ENCODE measurements at regions not wholly inside any gene's neighbourhood (a gene's known extent, or its start where the extent isn't known, plus 50 kb on each side); places are given as distances from the start of the nearest gene placed in this dataset.

- no peaks in the 10 kb centered on the region for H3K79me2 ChIP-seq (ENCODE audit: insufficient read depth)
- peaks cover 31% of the 10 kb centered on the region for H3K4me1 ChIP-seq (ENCODE audit: insufficient read depth)
- no peak overlapping the region for H2AFZ ChIP-seq
- no peaks in the 10 kb centered on the region for H3K9me2 ChIP-seq (ENCODE audit: insufficient read depth)
- WGBS, 2 experiments (ENCODE audit: low coverage in 1 of 2, low lambda C conversion rate in 2 of 2, missing lambda C conversion rate in 2 of 2), result 73 to 77% methylated on average over 3 of the region's 3 CpGs
- no peaks in the 10 kb centered on the region for H3K27me3 ChIP-seq (replicated peaks; ENCODE audit: insufficient read depth)
- no peak for TF ChIP-seq EZH2phosphoT487 (IDR thresholded peaks at IDR 0.05; ENCODE audit: insufficient read depth, low read depth)
- no peak for TF ChIP-seq EZH2 (IDR thresholded peaks at IDR 0.05; ENCODE audit: insufficient read depth, poor library complexity, severe bottlenecking)
- DNase-seq, result no peak
- H3F3A ChIP-seq (ENCODE audit: insufficient read depth), result peaks cover 16% of the 10 kb centered on the region; the same call in 1 of the 2 replicates
- H4K20me1 ChIP-seq (ENCODE audit: insufficient read depth), result no peaks in the 10 kb centered on the region
- H3K9ac ChIP-seq, result no peak overlapping the region
- H3K36me3 ChIP-seq (ENCODE audit: low read depth), result no peaks in the 10 kb centered on the region
- H3K4me2 ChIP-seq (ENCODE audit: unreplicated experiment), result no peak overlapping the region
- no peak overlapping the region for H3K4me3 ChIP-seq
- no peaks in the 10 kb centered on the region for H3K9me3 ChIP-seq (ENCODE audit: low read depth)
- no peak overlapping the region for H3K27ac ChIP-seq
- in situ Hi-C loops (cut with MboI), result no loop called here
These were observed 112.1 kb upstream of the HAAO start for GRCh38 chr2:42904576-42904876.

GRCh38 chr2:42903821-42904575 lies 111.6 kb upstream of the HAAO start:
- Histone ChIP-seq H3F3A (ENCODE audit: insufficient read depth) (peaks cover 16% of the 10 kb centered on the region; the same call in 1 of the 2 replicates), H3K36me3 (ENCODE audit: low read depth) (no peaks in the 10 kb centered on the region), H3K9me3 (ENCODE audit: low read depth) (no peaks in the 10 kb centered on the region), H3K4me2 (ENCODE audit: unreplicated experiment) (no peak overlapping the region), H3K79me2 (ENCODE audit: insufficient read depth) (no peaks in the 10 kb centered on the region), H4K20me1 (ENCODE audit: insufficient read depth) (no peaks in the 10 kb centered on the region), H3K9me2 (ENCODE audit: insufficient read depth) (no peaks in the 10 kb centered on the region), H3K27ac (no peak overlapping the region), H3K4me1 (ENCODE audit: insufficient read depth) (peaks cover 31% of the 10 kb centered on the region), H3K9ac (no peak overlapping the region), H3K27me3 (replicated peaks; ENCODE audit: insufficient read depth) (no peaks in the 10 kb centered on the region), H2AFZ (no peak overlapping the region), H3K4me3 (no peak overlapping the region)
- no peak for TF ChIP-seq EZH2phosphoT487 (IDR thresholded peaks at IDR 0.05; ENCODE audit: insufficient read depth, low read depth)
- TF ChIP-seq EZH2 (IDR thresholded peaks at IDR 0.05; ENCODE audit: insufficient read depth, poor library complexity, severe bottlenecking), result no peak
- WGBS, 2 experiments (ENCODE audit: low coverage in 1 of 2, low lambda C conversion rate in 2 of 2, missing lambda C conversion rate in 2 of 2), result 65 to 78% methylated on average over 16 of the region's 16 CpGs
- DNase-seq, result no peak
- in situ Hi-C loops (cut with MboI), result no loop called here

- no peak overlapping the region for H3K9ac ChIP-seq
- peaks cover 31% of the 10 kb centered on the region for H3K4me1 ChIP-seq (ENCODE audit: insufficient read depth)
- no peaks in the 10 kb centered on the region for H3K79me2 ChIP-seq (ENCODE audit: insufficient read depth)
- no peaks in the 10 kb centered on the region for H3K36me3 ChIP-seq (ENCODE audit: low read depth)
- no peaks in the 10 kb centered on the region for H3K9me2 ChIP-seq (ENCODE audit: insufficient read depth)
- no peak overlapping the region for H2AFZ ChIP-seq
- H3F3A ChIP-seq (ENCODE audit: insufficient read depth), result peaks cover 16% of the 10 kb centered on the region; the same call in 1 of the 2 replicates
- DNase-seq, result peak; percentile 39
- H4K20me1 ChIP-seq (ENCODE audit: insufficient read depth), result no peaks in the 10 kb centered on the region
- 93 to 96% methylated on average over 9 of the region's 9 CpGs for WGBS, 2 experiments (ENCODE audit: low coverage in 1 of 2, low lambda C conversion rate in 2 of 2, missing lambda C conversion rate in 2 of 2)
- no peak overlapping the region for H3K27ac ChIP-seq
- no peaks in the 10 kb centered on the region for H3K9me3 ChIP-seq (ENCODE audit: low read depth)
- in situ Hi-C loops (cut with MboI), result no loop called here
- no peak overlapping the region for H3K4me2 ChIP-seq (ENCODE audit: unreplicated experiment)
- no peaks in the 10 kb centered on the region for H3K27me3 ChIP-seq (replicated peaks; ENCODE audit: insufficient read depth)
- H3K4me3 ChIP-seq, result no peak overlapping the region
- TF ChIP-seq EZH2 (IDR thresholded peaks at IDR 0.05; ENCODE audit: insufficient read depth, poor library complexity, severe bottlenecking) (no peak), EZH2phosphoT487 (IDR thresholded peaks at IDR 0.05; ENCODE audit: insufficient read depth, low read depth) (no peak)
These were observed 110.7 kb upstream of the HAAO start for GRCh38 chr2:42902939-42903709.

- Histone ChIP-seq H2AFZ (0 out of 2 replicates have a peak overlapping the region, but pooled peaks have one; percentile 1), H3K79me2 (ENCODE audit: insufficient read depth) (no peaks in the 10 kb centered on the region), H3K4me3 (no peak overlapping the region), H3K27ac (no peak overlapping the region), H3K9me3 (ENCODE audit: low read depth) (no peaks in the 10 kb centered on the region), H3K36me3 (ENCODE audit: low read depth) (no peaks in the 10 kb centered on the region), H3K27me3 (replicated peaks; ENCODE audit: insufficient read depth) (no peaks in the 10 kb centered on the region), H3K4me1 (ENCODE audit: insufficient read depth) (peaks cover 18% of the 10 kb centered on the region), H3K4me2 (ENCODE audit: unreplicated experiment) (no peak overlapping the region), H4K20me1 (ENCODE audit: insufficient read depth) (no peaks in the 10 kb centered on the region), H3K9me2 (ENCODE audit: insufficient read depth) (no peaks in the 10 kb centered on the region), H3F3A (ENCODE audit: insufficient read depth) (peaks cover 16% of the 10 kb centered on the region; the same call in 1 of the 2 replicates), H3K9ac (no peak overlapping the region)
- peak; percentile 81 for DNase-seq
- no peak for TF ChIP-seq EZH2 (IDR thresholded peaks at IDR 0.05; ENCODE audit: insufficient read depth, poor library complexity, severe bottlenecking)
- TF ChIP-seq EZH2phosphoT487 (IDR thresholded peaks at IDR 0.05; ENCODE audit: insufficient read depth, low read depth), result no peak
- in situ Hi-C loops (cut with MboI), result no loop called here
- WGBS, 2 experiments (ENCODE audit: low coverage in 1 of 2, low lambda C conversion rate in 2 of 2, missing lambda C conversion rate in 2 of 2), result 20 to 22% methylated on average over 4 of the region's 4 CpGs
These were observed 108.8 kb upstream of the HAAO start for GRCh38 chr2:42901076-42901640.
